ENCODE measurements at regions not wholly inside any gene's neighbourhood (a gene's known extent, or its start where the extent isn't known, plus 50 kb on each side); places are given as distances from the start of the nearest gene placed in this dataset.

DNA sequence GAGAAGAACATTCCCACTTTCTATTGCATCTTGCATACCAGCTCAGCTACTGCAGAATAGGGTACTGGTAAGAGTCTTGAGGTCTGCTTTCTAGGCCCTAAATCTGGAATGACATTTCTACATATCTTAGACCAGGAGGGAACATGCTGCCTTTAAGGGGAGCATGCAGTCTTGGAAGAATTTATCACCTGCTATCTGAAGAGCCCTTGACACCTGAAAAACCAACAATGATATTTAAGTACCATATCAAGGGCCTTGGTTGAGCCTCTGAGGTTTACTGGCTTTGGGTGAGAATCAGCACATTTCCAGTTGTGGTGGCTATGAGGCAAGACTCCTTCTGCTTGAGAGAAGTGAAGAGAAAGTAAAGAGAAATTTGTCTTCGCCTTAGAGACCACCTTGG, 436.8 kb upstream of the SPANXN1 start:
- no peak for TF ChIP-seq YY1 (IDR thresholded peaks at IDR 0.05; ENCODE audit: low read depth)
- no peak for TF ChIP-seq CEBPB (IDR thresholded peaks at IDR 0.05)
- TF ChIP-seq, protein P1, sequence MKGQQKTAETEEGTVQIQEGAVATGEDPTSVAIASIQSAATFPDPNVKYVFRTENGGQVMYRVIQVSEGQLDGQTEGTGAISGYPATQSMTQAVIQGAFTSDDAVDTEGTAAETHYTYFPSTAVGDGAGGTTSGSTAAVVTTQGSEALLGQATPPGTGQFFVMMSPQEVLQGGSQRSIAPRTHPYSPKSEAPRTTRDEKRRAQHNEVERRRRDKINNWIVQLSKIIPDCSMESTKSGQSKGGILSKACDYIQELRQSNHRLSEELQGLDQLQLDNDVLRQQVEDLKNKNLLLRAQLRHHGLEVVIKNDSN (IDR thresholded peaks at IDR 0.05), result no peak
- TF ChIP-seq, protein P2, sequence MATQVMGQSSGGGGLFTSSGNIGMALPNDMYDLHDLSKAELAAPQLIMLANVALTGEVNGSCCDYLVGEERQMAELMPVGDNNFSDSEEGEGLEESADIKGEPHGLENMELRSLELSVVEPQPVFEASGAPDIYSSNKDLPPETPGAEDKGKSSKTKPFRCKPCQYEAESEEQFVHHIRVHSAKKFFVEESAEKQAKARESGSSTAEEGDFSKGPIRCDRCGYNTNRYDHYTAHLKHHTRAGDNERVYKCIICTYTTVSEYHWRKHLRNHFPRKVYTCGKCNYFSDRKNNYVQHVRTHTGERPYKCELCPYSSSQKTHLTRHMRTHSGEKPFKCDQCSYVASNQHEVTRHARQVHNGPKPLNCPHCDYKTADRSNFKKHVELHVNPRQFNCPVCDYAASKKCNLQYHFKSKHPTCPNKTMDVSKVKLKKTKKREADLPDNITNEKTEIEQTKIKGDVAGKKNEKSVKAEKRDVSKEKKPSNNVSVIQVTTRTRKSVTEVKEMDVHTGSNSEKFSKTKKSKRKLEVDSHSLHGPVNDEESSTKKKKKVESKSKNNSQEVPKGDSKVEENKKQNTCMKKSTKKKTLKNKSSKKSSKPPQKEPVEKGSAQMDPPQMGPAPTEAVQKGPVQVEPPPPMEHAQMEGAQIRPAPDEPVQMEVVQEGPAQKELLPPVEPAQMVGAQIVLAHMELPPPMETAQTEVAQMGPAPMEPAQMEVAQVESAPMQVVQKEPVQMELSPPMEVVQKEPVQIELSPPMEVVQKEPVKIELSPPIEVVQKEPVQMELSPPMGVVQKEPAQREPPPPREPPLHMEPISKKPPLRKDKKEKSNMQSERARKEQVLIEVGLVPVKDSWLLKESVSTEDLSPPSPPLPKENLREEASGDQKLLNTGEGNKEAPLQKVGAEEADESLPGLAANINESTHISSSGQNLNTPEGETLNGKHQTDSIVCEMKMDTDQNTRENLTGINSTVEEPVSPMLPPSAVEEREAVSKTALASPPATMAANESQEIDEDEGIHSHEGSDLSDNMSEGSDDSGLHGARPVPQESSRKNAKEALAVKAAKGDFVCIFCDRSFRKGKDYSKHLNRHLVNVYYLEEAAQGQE (IDR thresholded peaks at IDR 0.05; ENCODE audit: low read depth), result no peak
- TF ChIP-seq NFIC (IDR thresholded peaks at IDR 0.05), result no peak
- TF ChIP-seq CREB1 (IDR thresholded peaks at IDR 0.05; ENCODE audit: low read depth), result no peak
- no peak for TF ChIP-seq FOXM1 (IDR thresholded peaks at IDR 0.05; ENCODE audit: borderline replicate concordance, low read depth)
- TF ChIP-seq TAF1 (IDR thresholded peaks at IDR 0.05; ENCODE audit: low read depth), result no peak
- TF ChIP-seq EP300 (IDR thresholded peaks at IDR 0.05; ENCODE audit: borderline replicate concordance), result no peak
- TF ChIP-seq TEAD4 (IDR thresholded peaks at IDR 0.05), result no peak
- TF ChIP-seq, protein P3, sequence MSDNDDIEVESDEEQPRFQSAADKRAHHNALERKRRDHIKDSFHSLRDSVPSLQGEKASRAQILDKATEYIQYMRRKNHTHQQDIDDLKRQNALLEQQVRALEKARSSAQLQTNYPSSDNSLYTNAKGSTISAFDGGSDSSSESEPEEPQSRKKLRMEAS (IDR thresholded peaks at IDR 0.05), result no peak
- no peak for TF ChIP-seq ZBTB7A (IDR thresholded peaks at IDR 0.05; ENCODE audit: low read depth)
- no peak for TF ChIP-seq RAD21 (IDR thresholded peaks at IDR 0.05; ENCODE audit: low read depth)

DNA sequence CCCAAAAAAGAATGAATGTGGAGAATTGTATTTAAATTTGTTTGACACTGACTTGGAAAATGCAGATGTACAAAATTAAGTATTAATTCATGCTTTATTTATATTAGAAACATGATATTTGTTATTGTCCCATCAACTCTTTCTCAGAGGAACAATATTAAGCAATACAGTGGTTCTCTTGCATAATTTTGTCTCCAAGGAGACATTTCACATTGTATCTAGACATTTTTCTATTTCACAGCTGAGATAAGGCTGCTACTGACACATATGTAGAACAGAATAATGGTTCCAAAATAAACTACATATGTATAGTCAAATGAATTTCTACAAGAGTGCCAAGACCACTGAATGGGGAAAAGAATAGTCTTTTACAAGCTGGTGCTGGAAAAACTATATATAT, 427.9 kb upstream of the SPANXN1 start:
- TF ChIP-seq CEBPB (IDR thresholded peaks at IDR 0.05) (no peak), YY1 (IDR thresholded peaks at IDR 0.05; ENCODE audit: low read depth) (no peak), RAD21 (IDR thresholded peaks at IDR 0.05; ENCODE audit: low read depth) (no peak), CREB1 (IDR thresholded peaks at IDR 0.05; ENCODE audit: low read depth) (no peak), ZBTB7A (IDR thresholded peaks at IDR 0.05; ENCODE audit: low read depth) (no peak)
- TF ChIP-seq, protein P3 (IDR thresholded peaks at IDR 0.05), result no peak

DNA sequence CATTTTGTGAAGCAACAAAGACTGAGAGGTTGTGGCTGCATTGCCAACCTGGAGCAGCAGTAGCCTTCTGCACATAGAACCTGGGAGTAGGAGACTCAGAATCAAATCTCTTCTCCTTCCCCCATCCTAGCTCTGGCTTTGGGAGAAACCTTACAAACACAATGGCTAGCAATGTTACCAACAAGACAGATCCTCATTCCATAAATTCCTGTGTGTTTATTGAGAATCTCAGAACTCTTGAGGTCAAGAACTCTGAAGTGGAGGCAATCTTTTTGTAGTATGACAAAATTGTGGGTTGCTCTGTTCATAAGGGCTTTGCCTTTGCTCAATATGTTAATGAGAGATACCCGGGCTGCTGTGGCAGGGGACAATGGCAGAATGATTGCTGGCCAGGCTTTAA, 406.7 kb upstream of the SPANXN1 start:
- TF ChIP-seq TAF1 (IDR thresholded peaks at IDR 0.05; ENCODE audit: low read depth), result no peak
- TF ChIP-seq RAD21 (IDR thresholded peaks at IDR 0.05; ENCODE audit: low read depth), result no peak
- TF ChIP-seq TEAD4 (IDR thresholded peaks at IDR 0.05), result no peak
- TF ChIP-seq, protein P1 (IDR thresholded peaks at IDR 0.05), result no peak
- TF ChIP-seq EP300 (IDR thresholded peaks at IDR 0.05; ENCODE audit: borderline replicate concordance), result no peak
- TF ChIP-seq, protein P2 (IDR thresholded peaks at IDR 0.05; ENCODE audit: low read depth), result no peak
- TF ChIP-seq, protein P3 (IDR thresholded peaks at IDR 0.05), result no peak
- no peak for TF ChIP-seq FOXM1 (IDR thresholded peaks at IDR 0.05; ENCODE audit: borderline replicate concordance, low read depth)
- TF ChIP-seq EGR1 (IDR thresholded peaks at IDR 0.05), result no peak
- TF ChIP-seq NFIC (IDR thresholded peaks at IDR 0.05), result no peak
- no peak for TF ChIP-seq CEBPB (IDR thresholded peaks at IDR 0.05)
- TF ChIP-seq TCF12 (IDR thresholded peaks at IDR 0.05; ENCODE audit: low read depth), result no peak
- TF ChIP-seq YY1 (IDR thresholded peaks at IDR 0.05; ENCODE audit: low read depth), result no peak
- no peak for TF ChIP-seq ZBTB7A (IDR thresholded peaks at IDR 0.05; ENCODE audit: low read depth)
- TF ChIP-seq CREB1 (IDR thresholded peaks at IDR 0.05; ENCODE audit: low read depth), result no peak

DNA sequence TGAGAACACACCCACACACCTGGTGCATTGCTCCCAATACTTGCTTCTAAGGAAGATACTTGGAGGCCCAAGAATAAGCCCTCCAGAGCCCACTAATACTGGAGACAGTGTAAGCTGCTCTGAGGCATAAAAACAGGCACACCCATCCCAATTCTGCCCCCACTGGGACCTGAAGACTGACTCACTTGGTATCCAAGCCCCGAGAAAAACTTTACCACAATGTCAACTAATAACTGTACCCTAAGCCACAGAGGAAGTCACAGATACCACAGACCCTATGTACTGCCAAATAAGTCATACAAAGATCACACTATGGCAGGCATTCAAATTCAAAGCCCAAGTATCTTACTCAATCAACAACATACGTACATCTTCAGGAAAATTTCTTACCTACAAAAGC, 398.2 kb upstream of the SPANXN1 start:
- no peak for TF ChIP-seq NFIC (IDR thresholded peaks at IDR 0.05)
- TF ChIP-seq EGR1 (IDR thresholded peaks at IDR 0.05), result no peak
- TF ChIP-seq, protein P3 (IDR thresholded peaks at IDR 0.05), result no peak
- TF ChIP-seq TEAD4 (IDR thresholded peaks at IDR 0.05), result no peak
- TF ChIP-seq YY1 (IDR thresholded peaks at IDR 0.05; ENCODE audit: low read depth), result no peak
- TF ChIP-seq FOXM1 (IDR thresholded peaks at IDR 0.05; ENCODE audit: borderline replicate concordance, low read depth), result no peak
- TF ChIP-seq TAF1 (IDR thresholded peaks at IDR 0.05; ENCODE audit: low read depth), result no peak
- no peak for TF ChIP-seq ZBTB7A (IDR thresholded peaks at IDR 0.05; ENCODE audit: low read depth)

DNA sequence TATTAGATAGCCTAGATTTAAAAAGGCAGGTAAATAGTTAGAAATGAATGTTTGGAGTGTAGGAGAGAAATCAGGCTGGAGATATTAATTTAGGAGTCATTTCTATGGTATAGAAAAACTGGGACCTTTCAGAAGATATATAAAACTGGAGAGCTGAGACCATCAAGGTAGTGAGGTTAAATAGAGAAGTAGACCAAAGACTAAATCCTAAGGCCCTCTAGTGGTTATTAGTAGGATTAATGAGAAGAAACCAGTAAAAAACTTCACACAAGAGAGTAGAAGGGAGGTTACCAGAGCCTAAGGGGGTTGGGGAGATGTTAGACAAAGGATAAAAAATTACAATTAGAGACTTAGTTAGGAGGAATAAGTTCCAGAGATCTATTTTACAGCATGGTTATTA, 351.0 kb upstream of the SPANXN1 start:
- no peak for TF ChIP-seq EGR1 (IDR thresholded peaks at IDR 0.05)
- no peak for TF ChIP-seq TAF1 (IDR thresholded peaks at IDR 0.05; ENCODE audit: low read depth)
- TF ChIP-seq, protein P1 (IDR thresholded peaks at IDR 0.05), result no peak
- TF ChIP-seq FOXM1 (IDR thresholded peaks at IDR 0.05; ENCODE audit: borderline replicate concordance, low read depth), result no peak
- TF ChIP-seq YY1 (IDR thresholded peaks at IDR 0.05; ENCODE audit: low read depth), result no peak
- TF ChIP-seq CEBPB (IDR thresholded peaks at IDR 0.05), result no peak
- TF ChIP-seq, protein P2 (IDR thresholded peaks at IDR 0.05; ENCODE audit: low read depth), result no peak
- no peak for TF ChIP-seq RAD21 (IDR thresholded peaks at IDR 0.05; ENCODE audit: low read depth)
- TF ChIP-seq TCF12 (IDR thresholded peaks at IDR 0.05; ENCODE audit: low read depth), result no peak
- no peak for TF ChIP-seq NFIC (IDR thresholded peaks at IDR 0.05)

Data from Ishikawa (cell line).